PC-9 (cell line): ENCODE measurements at regions not wholly inside any gene's neighbourhood (a gene's known extent, or its start where the extent isn't known, plus 50 kb on each side); places are given as distances from the start of the nearest gene placed in this dataset.

Source experiments
- BruUV-seq: library from RNA; stranded (reverse); fragments of 400-500 nt; replicated peaks from 2 replicates; lab custom pipeline; 2021; lab: Mats Ljungman, UMichigan
- CTCF ChIA-PET: fragments of 300-600 bp; sonication (Branson Sonifier 250); formaldehyde crosslinking; loops from one replicate; lab custom pipeline; 2022; ENCODE audit warnings: antibody characterized with exemption; lab: Charles Lee
- POLR2A ChIA-PET: fragments of 300-600 bp; sonication (Branson Sonifier 250); formaldehyde crosslinking; loops from one replicate; lab custom pipeline; 2022; ENCODE audit warnings: antibody characterized with exemption; ENCODE audit not compliant: unreplicated experiment; lab: Charles Lee
- DNase-seq, 2 experiments: peaks; one replicate each; pipeline versions ENCODE4 v3.0.0 to v3.0.0-alpha.2; 2015 to 2022; ENCODE audit warnings: mixed read lengths in 1 of 2
- H2AFZ ChIP-seq: fragments of 200-600 bp; sonication (generic); 2 replicates; pipeline ENCODE4 v1.8.1; 2017; ENCODE audit warnings: antibody characterized with exemption
- H3F3A ChIP-seq: fragments of 200-600 bp; sonication (generic); 2 replicates; pipeline ENCODE4 v1.8.1; 2017; ENCODE audit warnings: antibody characterized with exemption, mild to moderate bottlenecking, low read depth; ENCODE audit not compliant: insufficient read depth
- H3K27ac ChIP-seq: fragments of 200-600 bp; sonication (generic); 2 replicates; pipeline ENCODE4 v1.6.1; 2016; ENCODE audit warnings: mixed run types
- H3K27me3 ChIP-seq: fragments of 200-600 bp; sonication (generic); 2 replicates; pipeline ENCODE4 v1.6.1; 2016; ENCODE audit warnings: low read depth, mixed run types; ENCODE audit not compliant: insufficient read depth
- H3K36me3 ChIP-seq: fragments of 200-600 bp; sonication (generic); 2 replicates; pipeline ENCODE4 v1.6.1; 2016; ENCODE audit warnings: low read depth, mixed run types
- H3K4me1 ChIP-seq: fragments of 200-600 bp; sonication (generic); replicated peaks from 2 replicates; pipeline ENCODE4 v1.6.1; 2016; ENCODE audit warnings: mixed run types; ENCODE audit not compliant: insufficient read depth
- H3K4me2 ChIP-seq: fragments of 200-600 bp; sonication (generic); 2 replicates; pipeline ENCODE4 v1.6.1; 2017; ENCODE audit warnings: mixed run types
- H3K4me3 ChIP-seq: fragments of 200-600 bp; sonication (generic); 2 replicates; pipeline ENCODE4 v1.6.1; 2016; ENCODE audit warnings: mixed run types
- H3K79me2 ChIP-seq: fragments of 200-600 bp; sonication (generic); 2 replicates; pipeline ENCODE4 v1.6.1; 2017; ENCODE audit warnings: low read depth, mixed run types
- H3K9me2 ChIP-seq: fragments of 200-600 bp; sonication (generic); 2 replicates; pipeline ENCODE4 v1.8.1; 2017; ENCODE audit warnings: mild to moderate bottlenecking; ENCODE audit not compliant: insufficient read depth
- H3K9me3 ChIP-seq: fragments of 200-600 bp; sonication (generic); 2 replicates; pipeline ENCODE4 v1.8.1; 2016; ENCODE audit warnings: low read depth; ENCODE audit not compliant: insufficient read depth
- H4K20me1 ChIP-seq: fragments of 200-600 bp; sonication (generic); 2 replicates; pipeline ENCODE4 v1.8.1; 2017; ENCODE audit not compliant: insufficient read depth
- EZH2 ChIP-seq: fragments of 200-600 bp; sonication (generic); IDR thresholded peaks from 2 replicates; pipeline ENCODE4 v1.8.0; 2017; ENCODE audit warnings: antibody characterized with exemption, low read depth
- intact Hi-C: fragments of 100-400 bp; cut with micrococcal nuclease; formaldehyde crosslinking; loops from one replicate; pipeline ENCODE4 v1.10.0; 2022; ENCODE audit not compliant: unreplicated experiment
- TF ChIP-seq, protein P1 (sequence below): fragments of 200-600 bp; sonication (generic); conservative IDR thresholded peaks from 2 replicates; pipeline ENCODE4 v1.6.1; 2017; ENCODE audit warnings: mixed run types, antibody characterized with exemption, mild to moderate bottlenecking, moderate library complexity

DNA sequence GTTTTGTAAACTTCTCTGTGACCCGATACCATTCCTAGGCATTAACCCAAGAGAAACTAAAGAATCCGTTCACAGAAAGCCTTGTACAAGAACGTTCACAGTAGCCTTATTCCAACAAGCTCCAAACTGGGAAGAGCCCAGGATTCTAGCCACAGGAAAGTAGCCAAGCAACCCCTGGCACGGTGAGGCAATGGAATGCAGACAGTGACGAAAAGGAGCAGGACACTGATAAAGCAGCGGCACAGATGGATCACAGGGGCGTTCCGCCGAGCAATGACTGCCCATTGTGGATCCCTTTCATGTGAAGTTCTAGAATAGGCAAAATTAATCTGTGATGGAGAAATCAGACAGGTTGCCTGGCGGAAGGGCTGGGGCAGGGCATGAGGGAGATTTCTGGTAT, 198.7 kb upstream of the CHRNA7 start:
- no peaks in the 10 kb centered on the region for H3K4me1 ChIP-seq
- no peak overlapping the region for H3K4me2 ChIP-seq
- H3K27ac ChIP-seq = no peak overlapping the region
- no peaks in the 10 kb centered on the region for H3K9me3 ChIP-seq
- TF ChIP-seq, protein P1, sequence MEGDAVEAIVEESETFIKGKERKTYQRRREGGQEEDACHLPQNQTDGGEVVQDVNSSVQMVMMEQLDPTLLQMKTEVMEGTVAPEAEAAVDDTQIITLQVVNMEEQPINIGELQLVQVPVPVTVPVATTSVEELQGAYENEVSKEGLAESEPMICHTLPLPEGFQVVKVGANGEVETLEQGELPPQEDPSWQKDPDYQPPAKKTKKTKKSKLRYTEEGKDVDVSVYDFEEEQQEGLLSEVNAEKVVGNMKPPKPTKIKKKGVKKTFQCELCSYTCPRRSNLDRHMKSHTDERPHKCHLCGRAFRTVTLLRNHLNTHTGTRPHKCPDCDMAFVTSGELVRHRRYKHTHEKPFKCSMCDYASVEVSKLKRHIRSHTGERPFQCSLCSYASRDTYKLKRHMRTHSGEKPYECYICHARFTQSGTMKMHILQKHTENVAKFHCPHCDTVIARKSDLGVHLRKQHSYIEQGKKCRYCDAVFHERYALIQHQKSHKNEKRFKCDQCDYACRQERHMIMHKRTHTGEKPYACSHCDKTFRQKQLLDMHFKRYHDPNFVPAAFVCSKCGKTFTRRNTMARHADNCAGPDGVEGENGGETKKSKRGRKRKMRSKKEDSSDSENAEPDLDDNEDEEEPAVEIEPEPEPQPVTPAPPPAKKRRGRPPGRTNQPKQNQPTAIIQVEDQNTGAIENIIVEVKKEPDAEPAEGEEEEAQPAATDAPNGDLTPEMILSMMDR = no peak
- TF ChIP-seq EZH2 = no peak
- intact Hi-C loops = no loop called here
- H2AFZ ChIP-seq = no peak overlapping the region
- H3K36me3 ChIP-seq = no peaks in the 10 kb centered on the region
- no peak for DNase-seq
- ChIA-PET POLR2A (no interaction called here), CTCF (no interaction called here)
- H3K9me2 ChIP-seq = no peaks in the 10 kb centered on the region
- H3F3A ChIP-seq = no peaks in the 10 kb centered on the region
- H3K79me2 ChIP-seq = no peaks in the 10 kb centered on the region
- H3K27me3 ChIP-seq = peaks cover 6% of the 10 kb centered on the region; the same call in 1 of the 2 replicates
- no peak overlapping the region for H3K4me3 ChIP-seq
- no TSS peak for BruUV-seq
- no peaks in the 10 kb centered on the region for H4K20me1 ChIP-seq

DNA sequence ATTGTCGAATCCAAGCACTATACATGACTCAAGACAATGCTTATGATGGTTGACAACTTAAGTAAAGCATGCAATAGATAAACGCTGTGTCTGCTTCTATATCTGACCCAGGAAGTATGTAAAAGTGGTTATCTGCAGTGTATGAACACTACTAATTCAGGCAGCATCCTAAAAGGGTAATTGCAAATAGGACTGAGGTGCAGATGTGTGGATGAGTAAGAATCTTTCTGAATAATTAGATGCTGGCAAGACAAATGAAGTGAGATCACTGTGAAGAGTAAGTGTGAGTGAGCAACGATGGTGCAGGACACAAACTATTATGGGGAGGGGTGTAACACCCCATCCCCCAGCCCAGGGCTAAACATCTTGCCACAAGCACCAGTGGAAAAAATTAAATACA, 195.7 kb upstream of the CHRNA7 start:
- H3K4me2 ChIP-seq = no peak overlapping the region
- H3K4me3 ChIP-seq = no peak overlapping the region
- no peaks in the 10 kb centered on the region for H3F3A ChIP-seq
- ChIA-PET CTCF (no interaction called here), POLR2A (no interaction called here)
- no peaks in the 10 kb centered on the region for H3K9me2 ChIP-seq
- DNase-seq = no peak
- no peaks in the 10 kb centered on the region for H4K20me1 ChIP-seq
- no peak overlapping the region for H3K27ac ChIP-seq
- no peak overlapping the region for H2AFZ ChIP-seq
- H3K4me1 ChIP-seq = no peaks in the 10 kb centered on the region
- no peaks in the 10 kb centered on the region for H3K36me3 ChIP-seq
- no TSS peak for BruUV-seq
- no peaks in the 10 kb centered on the region for H3K79me2 ChIP-seq
- peaks cover 6% of the 10 kb centered on the region; the same call in 1 of the 2 replicates for H3K27me3 ChIP-seq
- TF ChIP-seq, protein P1 = no peak
- no peak for TF ChIP-seq EZH2
- intact Hi-C loops = no loop called here
- no peaks in the 10 kb centered on the region for H3K9me3 ChIP-seq

DNA sequence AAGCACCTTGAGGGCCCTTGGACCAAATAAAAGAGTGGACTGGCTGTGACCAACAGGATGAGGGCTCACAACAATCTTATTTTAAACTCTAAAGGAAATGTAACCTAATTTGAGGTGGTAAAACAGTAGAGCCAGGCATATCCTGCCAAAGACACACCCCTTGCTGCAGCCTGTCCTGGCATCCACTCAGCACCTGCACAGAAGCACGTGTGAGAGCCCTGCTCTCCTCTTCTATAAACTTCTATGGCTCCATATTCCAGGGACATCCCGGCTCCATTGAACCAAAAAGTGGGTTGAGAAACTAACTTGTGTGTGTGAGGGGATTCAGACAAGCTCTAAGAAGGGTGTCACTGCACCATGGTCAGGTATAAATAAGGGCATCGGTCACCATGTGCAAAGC, 190.9 kb upstream of the CHRNA7 start:
- intact Hi-C loops = no loop called here
- POLR2A ChIA-PET = no interaction called here
- CTCF ChIA-PET = no interaction called here

More for the DNA sequence above, 190.9 kb upstream of the CHRNA7 start:
- no peaks in the 10 kb centered on the region for H3K27me3 ChIP-seq
- no peak overlapping the region for H2AFZ ChIP-seq
- no peaks in the 10 kb centered on the region for H3F3A ChIP-seq
- no peaks in the 10 kb centered on the region for H3K9me3 ChIP-seq
- no peak overlapping the region for H3K27ac ChIP-seq
- H3K4me2 ChIP-seq = no peak overlapping the region
- no peaks in the 10 kb centered on the region for H3K4me1 ChIP-seq
- DNase-seq = no peak
- H3K36me3 ChIP-seq = no peaks in the 10 kb centered on the region
- no peaks in the 10 kb centered on the region for H3K79me2 ChIP-seq
- H4K20me1 ChIP-seq = no peaks in the 10 kb centered on the region
- no TSS peak for BruUV-seq
- H3K4me3 ChIP-seq = no peak overlapping the region
- TF ChIP-seq, protein P1 = no peak
- TF ChIP-seq EZH2 = no peak
- no peaks in the 10 kb centered on the region for H3K9me2 ChIP-seq
